ENCODE measurements at regions not wholly inside any gene's neighbourhood (a gene's known extent, or its start where the extent isn't known, plus 50 kb on each side); places are given as distances from the start of the nearest gene placed in this dataset.

- TF ChIP-seq CTCF (IDR thresholded peaks at IDR 0.05; ENCODE audit: poor library complexity, severe bottlenecking) (no peak), EP300 (conservative IDR thresholded peaks at IDR 0.05; ENCODE audit: poor library complexity, severe bottlenecking) (no peak), RAD21 (conservative IDR thresholded peaks at IDR 0.05) (no peak), SMC3 (conservative IDR thresholded peaks at IDR 0.05; ENCODE audit: poor library complexity) (no peak), EZH2 (IDR thresholded peaks at IDR 0.05; ENCODE audit: borderline replicate concordance, insufficient read depth, low read length, poor library complexity, severe bottlenecking) (no peak), TAF1 (IDR thresholded peaks at IDR 0.05; ENCODE audit: low read depth) (no peak)
These were observed 261.4 kb upstream of the HABP2 start for GRCh38 chr10:113291413-113291812.
